Nephron (organoid): ENCODE measurements at regions not wholly inside any gene's neighbourhood (a gene's known extent, or its start where the extent isn't known, plus 50 kb on each side); places are given as distances from the start of the nearest gene placed in this dataset.

Experiments used
- H3K27ac Mint-ChIP-seq, 3 experiments: 2 replicates each; pipeline ENCODE4 v1.8.0; 2020; ENCODE audit warnings: mixed read lengths in 3 of 3, mild to moderate bottlenecking in 2 of 3, moderate library complexity in 1 of 3
- H3K27me3 Mint-ChIP-seq: 2 replicates; pipeline ENCODE4 v1.8.0; 2021; ENCODE audit warnings: low read depth, mild to moderate bottlenecking, moderate library complexity, mixed read lengths
- H3K36me3 Mint-ChIP-seq: 2 replicates; pipeline ENCODE4 v1.8.0; 2020; ENCODE audit warnings: low read depth, mixed read lengths
- H3K4me1 Mint-ChIP-seq: 2 replicates; pipeline ENCODE4 v1.8.0; 2020; ENCODE audit warnings: mixed read lengths
- H3K4me3 Mint-ChIP-seq, 3 experiments: 2 replicates each; pipeline ENCODE4 v1.8.0; 2020; ENCODE audit warnings: mild to moderate bottlenecking in 3 of 3, mixed read lengths in 3 of 3, moderate library complexity in 2 of 3
- H3K9me3 Mint-ChIP-seq: 2 replicates; pipeline ENCODE4 v1.8.0; 2020; ENCODE audit warnings: mixed read lengths
- TF ChIP-seq, protein P1 (sequence below), 3 experiments: fragments of 200-600 bp; sonication (generic); IDR thresholded peaks; one replicate each; pipeline ENCODE4 v1.5.0; 2021; ENCODE audit warnings: antibody characterized with exemption in 3 of 3; ENCODE audit not compliant: unreplicated experiment in 3 of 3

DNA sequence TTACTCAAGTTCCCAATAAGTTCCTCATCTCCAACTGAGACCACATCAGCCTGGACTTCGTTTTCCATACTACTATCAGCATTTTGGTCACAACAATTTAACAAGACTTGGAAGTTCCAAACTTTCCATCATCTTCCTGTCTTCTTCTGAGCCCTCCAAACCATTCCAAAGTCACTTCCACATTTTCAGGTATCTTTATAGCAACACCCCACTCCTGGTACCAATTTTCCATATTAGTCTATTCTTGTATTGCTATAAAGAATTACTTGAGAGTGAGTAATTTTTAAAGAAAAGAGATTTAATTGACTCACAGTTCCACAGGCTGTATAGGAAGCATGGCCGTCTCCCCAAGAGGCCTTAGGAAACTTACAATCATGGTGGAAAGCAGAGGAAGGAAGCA lies 138.6 kb upstream of the GPRIN3 start:
- Mint-ChIP-seq H3K27me3 (no peaks in the 10 kb centered on the region), H3K9me3 (peaks cover 28% of the 10 kb centered on the region), H3K36me3 (peaks cover 8% of the 10 kb centered on the region), H3K4me1 (no peaks in the 10 kb centered on the region), H3K27ac (no peak overlapping the region), H3K4me3 (no peak overlapping the region)
- TF ChIP-seq, protein P1, sequence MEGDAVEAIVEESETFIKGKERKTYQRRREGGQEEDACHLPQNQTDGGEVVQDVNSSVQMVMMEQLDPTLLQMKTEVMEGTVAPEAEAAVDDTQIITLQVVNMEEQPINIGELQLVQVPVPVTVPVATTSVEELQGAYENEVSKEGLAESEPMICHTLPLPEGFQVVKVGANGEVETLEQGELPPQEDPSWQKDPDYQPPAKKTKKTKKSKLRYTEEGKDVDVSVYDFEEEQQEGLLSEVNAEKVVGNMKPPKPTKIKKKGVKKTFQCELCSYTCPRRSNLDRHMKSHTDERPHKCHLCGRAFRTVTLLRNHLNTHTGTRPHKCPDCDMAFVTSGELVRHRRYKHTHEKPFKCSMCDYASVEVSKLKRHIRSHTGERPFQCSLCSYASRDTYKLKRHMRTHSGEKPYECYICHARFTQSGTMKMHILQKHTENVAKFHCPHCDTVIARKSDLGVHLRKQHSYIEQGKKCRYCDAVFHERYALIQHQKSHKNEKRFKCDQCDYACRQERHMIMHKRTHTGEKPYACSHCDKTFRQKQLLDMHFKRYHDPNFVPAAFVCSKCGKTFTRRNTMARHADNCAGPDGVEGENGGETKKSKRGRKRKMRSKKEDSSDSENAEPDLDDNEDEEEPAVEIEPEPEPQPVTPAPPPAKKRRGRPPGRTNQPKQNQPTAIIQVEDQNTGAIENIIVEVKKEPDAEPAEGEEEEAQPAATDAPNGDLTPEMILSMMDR (IDR thresholded peaks at IDR 0.05; ENCODE audit: unreplicated experiment in 3 of 3), result no peak

- H3K4me1 Mint-ChIP-seq, result no peaks in the 10 kb centered on the region
- H3K4me3 Mint-ChIP-seq, result no peak overlapping the region
- H3K36me3 Mint-ChIP-seq, result no peaks in the 10 kb centered on the region
- H3K27ac Mint-ChIP-seq, result no peak overlapping the region
- H3K27me3 Mint-ChIP-seq, result no peaks in the 10 kb centered on the region
- TF ChIP-seq, protein P1 (IDR thresholded peaks at IDR 0.05; ENCODE audit: unreplicated experiment in 3 of 3), result no peak
- peaks cover 6% of the 10 kb centered on the region for H3K9me3 Mint-ChIP-seq
Observed at GRCh38 chr4:89439533-89439932, 131.9 kb upstream of the GPRIN3 start.

- H3K27ac Mint-ChIP-seq, result no peak overlapping the region
- no peaks in the 10 kb centered on the region for H3K4me1 Mint-ChIP-seq
- no peaks in the 10 kb centered on the region for H3K27me3 Mint-ChIP-seq
- no peaks in the 10 kb centered on the region for H3K36me3 Mint-ChIP-seq
- TF ChIP-seq, protein P1 (IDR thresholded peaks at IDR 0.05; ENCODE audit: unreplicated experiment in 3 of 3), result peak in 1 of 3 experiments; percentile 33
- no peak overlapping the region for H3K4me3 Mint-ChIP-seq
- peaks cover 3% of the 10 kb centered on the region for H3K9me3 Mint-ChIP-seq
Observed at GRCh38 chr4:89438102-89438831, 130.7 kb upstream of the GPRIN3 start.

DNA sequence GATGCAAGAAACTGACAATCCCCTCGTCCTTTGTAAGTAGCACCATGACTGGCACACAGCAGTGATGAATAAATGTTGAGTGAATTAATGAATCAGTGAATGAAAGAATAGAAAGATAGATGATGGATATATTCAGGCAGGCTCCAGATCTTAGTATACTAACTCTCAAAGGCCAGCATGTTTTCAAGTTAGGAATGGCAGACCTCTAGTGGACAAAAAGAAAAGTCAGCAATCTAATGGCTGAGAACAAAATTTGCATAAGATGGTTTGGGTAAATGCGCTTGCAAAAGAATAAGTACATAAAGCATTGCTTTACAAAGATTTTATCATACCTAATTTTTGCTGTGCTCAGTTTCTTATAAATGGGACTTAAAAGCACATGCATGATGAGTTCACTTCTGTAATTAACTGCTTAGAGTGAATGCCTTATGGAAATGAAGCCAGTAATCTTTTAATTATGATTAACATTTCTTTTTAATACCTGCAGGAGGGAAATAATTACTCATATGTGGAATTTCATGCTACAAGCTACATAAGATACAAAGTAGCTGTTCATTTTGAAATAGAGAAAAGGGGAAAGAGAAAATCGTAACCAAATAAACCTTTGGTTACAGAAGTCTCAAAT lies 126.9 kb upstream of the GPRIN3 start:
- Mint-ChIP-seq H3K27ac (no peak overlapping the region), H3K27me3 (no peaks in the 10 kb centered on the region), H3K4me3 (no peak overlapping the region), H3K4me1 (no peaks in the 10 kb centered on the region), H3K36me3 (no peaks in the 10 kb centered on the region), H3K9me3 (peaks cover 4% of the 10 kb centered on the region)
- TF ChIP-seq, protein P1 (IDR thresholded peaks at IDR 0.05; ENCODE audit: unreplicated experiment in 3 of 3), result peak; percentile 65 to 79 (median 77)

DNA sequence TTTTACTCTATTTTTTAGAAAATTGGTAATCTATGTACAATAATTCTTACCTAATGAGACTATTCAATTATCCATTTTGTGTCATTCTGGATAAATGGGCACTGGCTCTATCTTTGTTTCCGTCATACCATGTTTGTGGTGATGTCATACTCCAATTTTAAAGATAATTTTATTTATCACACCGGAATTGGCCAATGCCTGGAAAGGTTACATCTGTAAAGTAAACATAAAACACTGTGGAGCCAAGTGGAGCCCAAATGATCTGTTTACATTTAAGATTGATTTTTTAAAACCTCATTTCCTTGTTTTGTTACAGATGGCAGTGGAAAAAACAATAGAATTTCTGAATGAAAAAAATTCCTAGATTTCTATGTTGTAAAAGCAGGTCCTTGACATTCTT lies 120.2 kb upstream of the GPRIN3 start:
- H3K4me3 Mint-ChIP-seq, result no peak overlapping the region
- TF ChIP-seq, protein P1 (IDR thresholded peaks at IDR 0.05; ENCODE audit: unreplicated experiment in 3 of 3), result no peak
- H3K27ac Mint-ChIP-seq, result no peak overlapping the region
- H3K9me3 Mint-ChIP-seq, result peaks cover 4% of the 10 kb centered on the region
- H3K36me3 Mint-ChIP-seq, result no peaks in the 10 kb centered on the region
- H3K27me3 Mint-ChIP-seq, result no peaks in the 10 kb centered on the region
- no peaks in the 10 kb centered on the region for H3K4me1 Mint-ChIP-seq

GRCh38 chr4:89425023-89425422 lies 117.4 kb upstream of the GPRIN3 start:
- Mint-ChIP-seq H3K9me3 (peaks cover 3% of the 10 kb centered on the region), H3K27ac (no peak overlapping the region), H3K36me3 (no peaks in the 10 kb centered on the region), H3K4me3 (no peak overlapping the region), H3K27me3 (no peaks in the 10 kb centered on the region), H3K4me1 (no peaks in the 10 kb centered on the region)
- TF ChIP-seq, protein P1 (IDR thresholded peaks at IDR 0.05; ENCODE audit: unreplicated experiment in 3 of 3), result no peak
